ENCODE measurements at regions not wholly inside any gene's neighbourhood (a gene's known extent, or its start where the extent isn't known, plus 50 kb on each side); places are given as distances from the start of the nearest gene placed in this dataset.

DNA sequence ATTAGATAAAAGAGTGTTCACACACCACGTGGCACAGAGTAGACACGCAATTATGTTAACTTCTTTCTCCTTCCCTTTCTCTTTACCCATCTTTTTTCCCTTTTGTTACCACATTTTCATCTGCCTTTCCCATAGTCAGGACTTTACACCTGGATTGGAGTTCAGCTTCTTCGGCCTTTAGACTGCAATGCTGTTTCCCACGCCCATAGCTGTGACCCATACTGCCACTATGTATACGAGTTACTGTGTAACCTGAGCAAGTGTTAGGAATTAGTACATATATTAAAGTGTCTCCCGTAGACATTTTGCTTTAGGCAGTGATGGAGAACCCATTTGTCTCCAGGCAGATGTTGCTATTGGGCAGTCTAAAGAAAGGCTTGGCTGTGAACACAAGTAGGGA is 143.6 kb upstream of the SLC28A3 start (continued):
- TF ChIP-seq, protein P1, sequence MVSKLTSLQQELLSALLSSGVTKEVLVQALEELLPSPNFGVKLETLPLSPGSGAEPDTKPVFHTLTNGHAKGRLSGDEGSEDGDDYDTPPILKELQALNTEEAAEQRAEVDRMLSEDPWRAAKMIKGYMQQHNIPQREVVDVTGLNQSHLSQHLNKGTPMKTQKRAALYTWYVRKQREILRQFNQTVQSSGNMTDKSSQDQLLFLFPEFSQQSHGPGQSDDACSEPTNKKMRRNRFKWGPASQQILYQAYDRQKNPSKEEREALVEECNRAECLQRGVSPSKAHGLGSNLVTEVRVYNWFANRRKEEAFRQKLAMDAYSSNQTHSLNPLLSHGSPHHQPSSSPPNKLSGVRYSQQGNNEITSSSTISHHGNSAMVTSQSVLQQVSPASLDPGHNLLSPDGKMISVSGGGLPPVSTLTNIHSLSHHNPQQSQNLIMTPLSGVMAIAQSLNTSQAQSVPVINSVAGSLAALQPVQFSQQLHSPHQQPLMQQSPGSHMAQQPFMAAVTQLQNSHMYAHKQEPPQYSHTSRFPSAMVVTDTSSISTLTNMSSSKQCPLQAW (CRISPR knock-in tag; IDR thresholded peaks at IDR 0.05), result no peak
- TF ChIP-seq ZNF841 (CRISPR knock-in tag; IDR thresholded peaks at IDR 0.05; ENCODE audit: borderline replicate concordance), result no peak
- TF ChIP-seq ARNT2 (CRISPR knock-in tag; IDR thresholded peaks at IDR 0.05; ENCODE audit: low read depth), result no peak
- TF ChIP-seq, protein P2, sequence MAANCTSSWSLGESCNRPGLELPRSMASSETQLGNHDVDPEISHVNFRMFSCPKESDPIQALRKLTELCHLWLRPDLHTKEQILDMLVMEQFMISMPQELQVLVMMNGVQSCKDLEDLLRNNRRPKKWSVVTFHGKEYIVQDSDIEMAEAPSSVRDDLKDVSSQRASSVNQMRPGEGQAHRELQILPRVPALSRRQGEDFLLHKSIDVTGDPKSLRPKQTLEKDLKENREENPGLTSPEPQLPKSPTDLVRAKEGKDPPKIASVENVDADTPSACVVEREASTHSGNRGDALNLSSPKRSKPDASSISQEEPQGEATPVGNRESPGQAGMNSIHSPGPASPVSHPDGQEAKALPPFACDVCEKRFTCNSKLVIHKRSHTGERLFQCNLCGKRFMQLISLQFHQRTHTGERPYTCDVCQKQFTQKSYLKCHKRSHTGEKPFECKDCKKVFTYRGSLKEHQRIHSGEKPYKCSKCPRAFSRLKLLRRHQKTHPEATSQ (CRISPR knock-in tag; IDR thresholded peaks at IDR 0.05; ENCODE audit: borderline replicate concordance), result no peak

DNA sequence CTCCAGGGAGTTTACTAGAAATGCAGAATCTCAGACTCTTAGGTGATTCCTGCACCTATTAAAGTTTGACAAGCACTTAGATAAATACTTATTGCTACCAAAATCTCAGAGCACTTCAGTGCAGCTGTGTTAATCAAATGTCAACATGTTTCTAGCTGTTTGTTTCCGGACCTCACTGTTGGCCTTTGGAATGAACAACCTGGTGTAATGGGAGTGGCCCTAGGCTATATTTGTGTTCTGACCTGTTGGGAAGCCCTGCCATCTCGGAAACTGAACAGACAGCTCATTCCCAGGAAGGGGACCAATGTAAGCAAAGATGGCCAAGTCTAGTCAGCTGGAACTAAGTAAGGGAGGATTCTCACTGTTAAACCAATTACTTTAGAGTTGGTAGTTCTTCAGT is 145.0 kb upstream of the SLC28A3 start:
- 6% methylated on average over 2 of the region's 2 CpGs for WGBS (ENCODE audit: low lambda C conversion rate)
- no peaks in the 10 kb centered on the region for H3K4me1 ChIP-seq (ENCODE audit: insufficient read depth, low read length)
- no peak overlapping the region for H3K9ac ChIP-seq (ENCODE audit: insufficient read depth, low read depth, low read length)
- ChIA-PET POLR2A (no interaction called here), CTCF (ENCODE audit: low intra/inter-chr PET ratio, low total read pairs) (no interaction called here)
- in situ Hi-C loops (cut with HindIII; ENCODE audit: extremely low pct_ligation_motif_present, low pct_unique_long_range_greater_than_20kb) (no loop called here), intact Hi-C loops (cut with micrococcal nuclease; ENCODE audit: unreplicated experiment) (no loop called here)
- H3K79me2 ChIP-seq (ENCODE audit: insufficient read depth, low read length), result no peaks in the 10 kb centered on the region
- no TSS peak for BruUV-seq (replicated peaks)
- DNase-seq (ENCODE audit: low spot score) (no peak), ATAC-seq (no peak), FAIRE-seq (no peak)
- H3K4me2 ChIP-seq (ENCODE audit: low read depth, low read length), result no peak overlapping the region
- H3K36me3 ChIP-seq (replicated peaks in 1 of 2; ENCODE audit: control insufficient read depth in 1 of 2, insufficient read depth in 2 of 2, low read length in 2 of 2), result no peaks in the 10 kb centered on the region
- no peaks in the 10 kb centered on the region; a peak in 1 of 5 replicates for H3K27me3 ChIP-seq (ENCODE audit: control insufficient read depth in 1 of 2, insufficient read depth in 2 of 2, low read length in 2 of 2)
- no peaks in the 10 kb centered on the region for H4K20me1 ChIP-seq (ENCODE audit: insufficient read depth, low read length)
- H2AFZ ChIP-seq (ENCODE audit: low read length), result no peak overlapping the region
- no peaks in the 10 kb centered on the region for H3K9me3 ChIP-seq (ENCODE audit: low read length)
- H3K27ac ChIP-seq (ENCODE audit: extremely low read length, insufficient read depth, low read length), result no peak overlapping the region
- no peak overlapping the region for H3K4me3 ChIP-seq (replicated peaks in 1 of 3; ENCODE audit: insufficient read depth in 1 of 3, low read depth in 2 of 3, low read length in 3 of 3)
- no peak for TF ChIP-seq ZNF317 (CRISPR knock-in tag; IDR thresholded peaks at IDR 0.05)
- TF ChIP-seq FLYWCH1 (CRISPR knock-in tag; IDR thresholded peaks at IDR 0.05), result no peak
- TF ChIP-seq, protein P3, sequence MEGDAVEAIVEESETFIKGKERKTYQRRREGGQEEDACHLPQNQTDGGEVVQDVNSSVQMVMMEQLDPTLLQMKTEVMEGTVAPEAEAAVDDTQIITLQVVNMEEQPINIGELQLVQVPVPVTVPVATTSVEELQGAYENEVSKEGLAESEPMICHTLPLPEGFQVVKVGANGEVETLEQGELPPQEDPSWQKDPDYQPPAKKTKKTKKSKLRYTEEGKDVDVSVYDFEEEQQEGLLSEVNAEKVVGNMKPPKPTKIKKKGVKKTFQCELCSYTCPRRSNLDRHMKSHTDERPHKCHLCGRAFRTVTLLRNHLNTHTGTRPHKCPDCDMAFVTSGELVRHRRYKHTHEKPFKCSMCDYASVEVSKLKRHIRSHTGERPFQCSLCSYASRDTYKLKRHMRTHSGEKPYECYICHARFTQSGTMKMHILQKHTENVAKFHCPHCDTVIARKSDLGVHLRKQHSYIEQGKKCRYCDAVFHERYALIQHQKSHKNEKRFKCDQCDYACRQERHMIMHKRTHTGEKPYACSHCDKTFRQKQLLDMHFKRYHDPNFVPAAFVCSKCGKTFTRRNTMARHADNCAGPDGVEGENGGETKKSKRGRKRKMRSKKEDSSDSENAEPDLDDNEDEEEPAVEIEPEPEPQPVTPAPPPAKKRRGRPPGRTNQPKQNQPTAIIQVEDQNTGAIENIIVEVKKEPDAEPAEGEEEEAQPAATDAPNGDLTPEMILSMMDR (CRISPR knock-in tag; IDR thresholded peaks at IDR 0.05), result no peak
- TF ChIP-seq ONECUT2 (CRISPR knock-in tag; IDR thresholded peaks at IDR 0.05), result no peak
- TF ChIP-seq, protein P4, sequence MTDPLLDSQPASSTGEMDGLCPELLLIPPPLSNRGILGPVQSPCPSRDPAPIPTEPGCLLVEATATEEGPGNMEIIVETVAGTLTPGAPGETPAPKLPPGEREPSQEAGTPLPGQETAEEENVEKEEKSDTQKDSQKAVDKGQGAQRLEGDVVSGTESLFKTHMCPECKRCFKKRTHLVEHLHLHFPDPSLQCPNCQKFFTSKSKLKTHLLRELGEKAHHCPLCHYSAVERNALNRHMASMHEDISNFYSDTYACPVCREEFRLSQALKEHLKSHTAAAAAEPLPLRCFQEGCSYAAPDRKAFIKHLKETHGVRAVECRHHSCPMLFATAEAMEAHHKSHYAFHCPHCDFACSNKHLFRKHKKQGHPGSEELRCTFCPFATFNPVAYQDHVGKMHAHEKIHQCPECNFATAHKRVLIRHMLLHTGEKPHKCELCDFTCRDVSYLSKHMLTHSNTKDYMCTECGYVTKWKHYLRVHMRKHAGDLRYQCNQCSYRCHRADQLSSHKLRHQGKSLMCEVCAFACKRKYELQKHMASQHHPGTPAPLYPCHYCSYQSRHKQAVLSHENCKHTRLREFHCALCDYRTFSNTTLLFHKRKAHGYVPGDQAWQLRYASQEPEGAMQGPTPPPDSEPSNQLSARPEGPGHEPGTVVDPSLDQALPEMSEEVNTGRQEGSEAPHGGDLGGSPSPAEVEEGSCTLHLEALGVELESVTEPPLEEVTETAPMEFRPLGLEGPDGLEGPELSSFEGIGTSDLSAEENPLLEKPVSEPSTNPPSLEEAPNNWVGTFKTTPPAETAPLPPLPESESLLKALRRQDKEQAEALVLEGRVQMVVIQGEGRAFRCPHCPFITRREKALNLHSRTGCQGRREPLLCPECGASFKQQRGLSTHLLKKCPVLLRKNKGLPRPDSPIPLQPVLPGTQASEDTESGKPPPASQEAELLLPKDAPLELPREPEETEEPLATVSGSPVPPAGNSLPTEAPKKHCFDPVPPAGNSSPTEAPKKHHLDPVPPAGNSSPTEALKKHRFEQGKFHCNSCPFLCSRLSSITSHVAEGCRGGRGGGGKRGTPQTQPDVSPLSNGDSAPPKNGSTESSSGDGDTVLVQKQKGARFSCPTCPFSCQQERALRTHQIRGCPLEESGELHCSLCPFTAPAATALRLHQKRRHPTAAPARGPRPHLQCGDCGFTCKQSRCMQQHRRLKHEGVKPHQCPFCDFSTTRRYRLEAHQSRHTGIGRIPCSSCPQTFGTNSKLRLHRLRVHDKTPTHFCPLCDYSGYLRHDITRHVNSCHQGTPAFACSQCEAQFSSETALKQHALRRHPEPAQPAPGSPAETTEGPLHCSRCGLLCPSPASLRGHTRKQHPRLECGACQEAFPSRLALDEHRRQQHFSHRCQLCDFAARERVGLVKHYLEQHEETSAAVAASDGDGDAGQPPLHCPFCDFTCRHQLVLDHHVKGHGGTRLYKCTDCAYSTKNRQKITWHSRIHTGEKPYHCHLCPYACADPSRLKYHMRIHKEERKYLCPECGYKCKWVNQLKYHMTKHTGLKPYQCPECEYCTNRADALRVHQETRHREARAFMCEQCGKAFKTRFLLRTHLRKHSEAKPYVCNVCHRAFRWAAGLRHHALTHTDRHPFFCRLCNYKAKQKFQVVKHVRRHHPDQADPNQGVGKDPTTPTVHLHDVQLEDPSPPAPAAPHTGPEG (CRISPR knock-in tag; IDR thresholded peaks at IDR 0.05), result no peak
- TF ChIP-seq ZSCAN21 (CRISPR knock-in tag; IDR thresholded peaks at IDR 0.05; ENCODE audit: borderline replicate concordance), result no peak
- TF ChIP-seq SMAD1 (CRISPR knock-in tag; IDR thresholded peaks at IDR 0.05; ENCODE audit: borderline replicate concordance, low read depth), result no peak
- no peak for TF ChIP-seq REPIN1 (CRISPR knock-in tag; IDR thresholded peaks at IDR 0.05; ENCODE audit: borderline replicate concordance, low read depth)

Data from HepG2 (cell line).